H9 (cell line): ENCODE measurements at regions not wholly inside any gene's neighbourhood (a gene's known extent, or its start where the extent isn't known, plus 50 kb on each side); places are given as distances from the start of the nearest gene placed in this dataset.
"Not testable (repeated sequence)": the region's sequence is repeated elsewhere in the genome, so short reads cannot be mapped to it uniquely, and the experiment has no call there.

ENCODE experiments used
- DNase-seq: peaks from one replicate; pipeline ENCODE4 v3.0.0-alpha.2; 2017
- H2AFZ ChIP-seq: one replicate; pipeline ENCODE4 v1.6.1; 2013; ENCODE audit warnings: mild to moderate bottlenecking, low read length, control low read depth, moderate library complexity
- H2AK5ac ChIP-seq: 2 replicates; pipeline ENCODE4 v1.6.1; 2013; ENCODE audit warnings: low read length, control low read depth, mixed read lengths; ENCODE audit not compliant: insufficient read length
- H2BK120ac ChIP-seq: one replicate; pipeline ENCODE4 v1.6.1; 2013; ENCODE audit warnings: low read depth, mild to moderate bottlenecking, low read length, control low read depth, inconsistent platforms; ENCODE audit not compliant: poor library complexity, severe bottlenecking
- H2BK12ac ChIP-seq: 2 replicates; pipeline ENCODE4 v1.6.1; 2013; ENCODE audit warnings: low read length, control low read depth, mixed read lengths, low read depth; ENCODE audit not compliant: insufficient read length
- H2BK15ac ChIP-seq: 2 replicates; pipeline ENCODE4 v1.6.1; 2013; ENCODE audit warnings: low read depth, low read length, control low read depth
- H2BK20ac ChIP-seq: one replicate; pipeline ENCODE4 v1.6.1; 2013; ENCODE audit warnings: low read depth, mild to moderate bottlenecking, low read length, control low read depth, inconsistent platforms; ENCODE audit not compliant: poor library complexity, severe bottlenecking
- H2BK5ac ChIP-seq: 2 replicates; pipeline ENCODE4 v1.6.1; 2013; ENCODE audit warnings: low read length, control low read depth, mixed read lengths; ENCODE audit not compliant: insufficient read length
- H3K14ac ChIP-seq: 2 replicates; pipeline ENCODE4 v1.6.1; 2013; ENCODE audit warnings: low read length, control low read depth; ENCODE audit not compliant: insufficient read depth
- H3K18ac ChIP-seq: 2 replicates; pipeline ENCODE4 v1.6.1; 2013; ENCODE audit warnings: low read depth, mild to moderate bottlenecking, mixed read lengths, low read length, control low read depth; ENCODE audit not compliant: insufficient read length
- H3K23ac ChIP-seq: 2 replicates; pipeline ENCODE4 v1.6.1; 2013; ENCODE audit warnings: low read length, control low read depth, mixed read lengths, low read depth; ENCODE audit not compliant: insufficient read length
- H3K23me2 ChIP-seq: 2 replicates; pipeline ENCODE4 v1.6.1; 2013; ENCODE audit warnings: low read depth, mild to moderate bottlenecking, mixed read lengths, low read length, control low read depth; ENCODE audit not compliant: insufficient read length, poor library complexity, severe bottlenecking
- H3K27ac ChIP-seq: 2 replicates; pipeline ENCODE4 v1.5.1; 2013; ENCODE audit warnings: low read length, control low read depth, mixed read lengths, low read depth; ENCODE audit not compliant: insufficient read length
- H3K27me3 ChIP-seq: 2 replicates; pipeline ENCODE4 v1.6.1; 2013; ENCODE audit warnings: low read length, control low read depth, inconsistent platforms; ENCODE audit not compliant: insufficient read depth
- H3K4ac ChIP-seq: 2 replicates; pipeline ENCODE4 v1.6.1; 2013; ENCODE audit warnings: low read depth, mild to moderate bottlenecking, control low read depth, inconsistent platforms, low read length, moderate library complexity
- H3K4me1 ChIP-seq: 2 replicates; pipeline ENCODE4 v1.6.1; 2013; ENCODE audit warnings: low read length, control low read depth, inconsistent platforms; ENCODE audit not compliant: insufficient read depth
- H3K4me2 ChIP-seq: 2 replicates; pipeline ENCODE4 v1.6.1; 2013; ENCODE audit warnings: low read length, control low read depth, mixed read lengths; ENCODE audit not compliant: insufficient read length, insufficient read depth
- H3K56ac ChIP-seq: 2 replicates; pipeline ENCODE4 v1.6.1; 2013; ENCODE audit warnings: low read depth, mild to moderate bottlenecking, mixed read lengths, low read length, control low read depth; ENCODE audit not compliant: insufficient read length
- H3K79me1 ChIP-seq: 2 replicates; pipeline ENCODE4 v1.6.1; 2013; ENCODE audit warnings: low read depth, mild to moderate bottlenecking, moderate library complexity, low read length, control low read depth, inconsistent platforms; ENCODE audit not compliant: insufficient read depth, poor library complexity, severe bottlenecking
- H3K79me2 ChIP-seq: 2 replicates; pipeline ENCODE4 v1.6.1; 2013; ENCODE audit warnings: low read length, control low read depth, inconsistent platforms; ENCODE audit not compliant: insufficient read depth
- H3K9ac ChIP-seq: 2 replicates; pipeline ENCODE4 v1.6.1; 2013; ENCODE audit warnings: low read length, control low read depth, mixed read lengths; ENCODE audit not compliant: insufficient read length; ENCODE audit errors: extremely low read depth
- H3K9me3 ChIP-seq: one replicate; pipeline ENCODE4 v1.6.1; 2013; ENCODE audit warnings: low read depth, low read length, inconsistent platforms; ENCODE audit not compliant: control insufficient read depth
- H3T11ph ChIP-seq: one replicate; pipeline ENCODE4 v1.6.1; 2013; ENCODE audit warnings: mild to moderate bottlenecking, low read length, control low read depth, inconsistent platforms
- H4K20me1 ChIP-seq: one replicate; pipeline ENCODE4 v1.6.1; 2013; ENCODE audit not compliant: control insufficient read depth, insufficient read length, insufficient read depth
- H4K5ac ChIP-seq: 2 replicates; pipeline ENCODE4 v1.6.1; 2013; ENCODE audit warnings: low read depth, mild to moderate bottlenecking, mixed read lengths, low read length, control low read depth; ENCODE audit not compliant: insufficient read length
- H4K8ac ChIP-seq: replicated peaks from 2 replicates; pipeline ENCODE4 v1.6.1; 2013; ENCODE audit warnings: low read length, control low read depth, mixed read lengths, low read depth; ENCODE audit not compliant: insufficient read length
- H4K91ac ChIP-seq: 2 replicates; pipeline ENCODE4 v1.6.1; 2013; ENCODE audit warnings: low read depth, mild to moderate bottlenecking, moderate library complexity, mixed read lengths, low read length, control low read depth; ENCODE audit not compliant: insufficient read length
- H3K27ac Mint-ChIP-seq, 3 experiments: 2 replicates in 2 of 3; 3 replicates in 1 of 3; pipeline ENCODE4 v1.8.0; 2020 to 2021; ENCODE audit warnings: mixed read lengths in 3 of 3, mild to moderate bottlenecking in 1 of 3, moderate library complexity in 1 of 3
- H3K27me3 Mint-ChIP-seq: 2 replicates; pipeline ENCODE4 v1.8.0; 2021; ENCODE audit warnings: low read depth, mild to moderate bottlenecking, moderate library complexity, mixed read lengths
- H3K36me3 Mint-ChIP-seq, 3 experiments: 2 replicates in 2 of 3; 3 replicates in 1 of 3; pipeline ENCODE4 v1.8.0; 2020 to 2021; ENCODE audit warnings: low read depth in 3 of 3, mixed read lengths in 3 of 3; ENCODE audit not compliant: insufficient read depth in 1 of 3
- H3K4me1 Mint-ChIP-seq, 2 experiments: 2 replicates each; pipeline ENCODE4 v1.8.0; 2020; ENCODE audit warnings: mixed read lengths in 2 of 2
- H3K4me3 Mint-ChIP-seq, 2 experiments: 2 replicates in 1 of 2; 3 replicates in 1 of 2; pipeline ENCODE4 v1.8.0; 2020 to 2021; ENCODE audit warnings: mild to moderate bottlenecking in 2 of 2, mixed read lengths in 2 of 2, moderate library complexity in 1 of 2
- H3K9me3 Mint-ChIP-seq, 2 experiments: 2 replicates in 1 of 2; 3 replicates in 1 of 2; pipeline ENCODE4 v1.8.0; 2020; ENCODE audit warnings: mild to moderate bottlenecking in 2 of 2, mixed read lengths in 2 of 2, moderate library complexity in 1 of 2
- WGBS: extraction: QIAGEN DNeasy Blood & Tissue Kit; methylation state at CpG from one replicate; pipeline ENCODE4 v1.1.7; 2013; ENCODE audit warnings: missing lambda C conversion rate, low lambda C conversion rate, mixed read lengths; ENCODE audit not compliant: insufficient read length; ENCODE audit errors: extremely low coverage; 5-methylcytosine and 5-hydroxymethylcytosine counted together

GRCh38 chr17:15813388-15813787 lies 81.3 kb downstream of the TBC1D26 start:
- not testable (repeated sequence) for H3K9me3 Mint-ChIP-seq, H3K14ac ChIP-seq, H4K20me1 ChIP-seq, H3K27ac ChIP-seq, H2AK5ac ChIP-seq, H2BK5ac ChIP-seq, H3K79me2 ChIP-seq, H2AFZ ChIP-seq, H4K91ac ChIP-seq, H3K4me2 ChIP-seq, H4K8ac ChIP-seq, H3K36me3 Mint-ChIP-seq, H2BK15ac ChIP-seq, H3T11ph ChIP-seq, H3K27me3 Mint-ChIP-seq, H3K4me1 ChIP-seq, H3K79me1 ChIP-seq, H3K9ac ChIP-seq, H3K4ac ChIP-seq, H2BK12ac ChIP-seq, H3K9me3 ChIP-seq, H2BK120ac ChIP-seq, H3K27me3 ChIP-seq, H3K4me1 Mint-ChIP-seq, H3K23ac ChIP-seq, H4K5ac ChIP-seq, H3K23me2 ChIP-seq, H2BK20ac ChIP-seq, H3K56ac ChIP-seq, H3K4me3 Mint-ChIP-seq, H3K18ac ChIP-seq, DNase-seq, H3K27ac Mint-ChIP-seq
- WGBS = no CpG with 5 or more reads among the region's 7 CpGs

- H4K8ac ChIP-seq, H3K79me1 ChIP-seq, H3K4me2 ChIP-seq, H3K27me3 Mint-ChIP-seq, H3K4ac ChIP-seq, H3K79me2 ChIP-seq, H3K23ac ChIP-seq, H3K4me1 ChIP-seq, H3K14ac ChIP-seq, H3K36me3 Mint-ChIP-seq, H3K9ac ChIP-seq, H3K56ac ChIP-seq, H2AK5ac ChIP-seq, H3K4me3 Mint-ChIP-seq, H3K27me3 ChIP-seq, H3K27ac ChIP-seq, H3K9me3 ChIP-seq, H3K4me1 Mint-ChIP-seq, H2AFZ ChIP-seq, H2BK5ac ChIP-seq, H3K27ac Mint-ChIP-seq, H3K23me2 ChIP-seq, H2BK12ac ChIP-seq, H2BK15ac ChIP-seq, H3T11ph ChIP-seq, H2BK120ac ChIP-seq, H4K91ac ChIP-seq, H4K20me1 ChIP-seq, H4K5ac ChIP-seq, H3K9me3 Mint-ChIP-seq, H3K18ac ChIP-seq, DNase-seq, H2BK20ac ChIP-seq: not testable (repeated sequence)
- WGBS = no CpG with 5 or more reads among the region's 3 CpGs
Observed at GRCh38 chr17:15814003-15814402, 81.9 kb downstream of the TBC1D26 start.
